H9 (cell line): ENCODE measurements at regions not wholly inside any gene's neighbourhood (a gene's known extent, or its start where the extent isn't known, plus 50 kb on each side); places are given as distances from the start of the nearest gene placed in this dataset.

ENCODE experiments used
- DNase-seq: peaks from one replicate; pipeline ENCODE4 v3.0.0-alpha.2; 2017
- H2AFZ ChIP-seq: one replicate; pipeline ENCODE4 v1.6.1; 2013; ENCODE audit warnings: mild to moderate bottlenecking, low read length, control low read depth, moderate library complexity
- H2AK5ac ChIP-seq: 2 replicates; pipeline ENCODE4 v1.6.1; 2013; ENCODE audit warnings: low read length, control low read depth, mixed read lengths; ENCODE audit not compliant: insufficient read length
- H2BK120ac ChIP-seq: one replicate; pipeline ENCODE4 v1.6.1; 2013; ENCODE audit warnings: low read depth, mild to moderate bottlenecking, low read length, control low read depth, inconsistent platforms; ENCODE audit not compliant: poor library complexity, severe bottlenecking
- H2BK12ac ChIP-seq: 2 replicates; pipeline ENCODE4 v1.6.1; 2013; ENCODE audit warnings: low read length, control low read depth, mixed read lengths, low read depth; ENCODE audit not compliant: insufficient read length
- H2BK15ac ChIP-seq: 2 replicates; pipeline ENCODE4 v1.6.1; 2013; ENCODE audit warnings: low read depth, low read length, control low read depth
- H2BK20ac ChIP-seq: one replicate; pipeline ENCODE4 v1.6.1; 2013; ENCODE audit warnings: low read depth, mild to moderate bottlenecking, low read length, control low read depth, inconsistent platforms; ENCODE audit not compliant: poor library complexity, severe bottlenecking
- H2BK5ac ChIP-seq: 2 replicates; pipeline ENCODE4 v1.6.1; 2013; ENCODE audit warnings: low read length, control low read depth, mixed read lengths; ENCODE audit not compliant: insufficient read length
- H3K14ac ChIP-seq: 2 replicates; pipeline ENCODE4 v1.6.1; 2013; ENCODE audit warnings: low read length, control low read depth; ENCODE audit not compliant: insufficient read depth
- H3K18ac ChIP-seq: 2 replicates; pipeline ENCODE4 v1.6.1; 2013; ENCODE audit warnings: low read depth, mild to moderate bottlenecking, mixed read lengths, low read length, control low read depth; ENCODE audit not compliant: insufficient read length
- H3K23ac ChIP-seq: 2 replicates; pipeline ENCODE4 v1.6.1; 2013; ENCODE audit warnings: low read length, control low read depth, mixed read lengths, low read depth; ENCODE audit not compliant: insufficient read length
- H3K23me2 ChIP-seq: 2 replicates; pipeline ENCODE4 v1.6.1; 2013; ENCODE audit warnings: low read depth, mild to moderate bottlenecking, mixed read lengths, low read length, control low read depth; ENCODE audit not compliant: insufficient read length, poor library complexity, severe bottlenecking
- H3K27ac ChIP-seq: 2 replicates; pipeline ENCODE4 v1.5.1; 2013; ENCODE audit warnings: low read length, control low read depth, mixed read lengths, low read depth; ENCODE audit not compliant: insufficient read length
- H3K27me3 ChIP-seq: 2 replicates; pipeline ENCODE4 v1.6.1; 2013; ENCODE audit warnings: low read length, control low read depth, inconsistent platforms; ENCODE audit not compliant: insufficient read depth
- H3K4ac ChIP-seq: 2 replicates; pipeline ENCODE4 v1.6.1; 2013; ENCODE audit warnings: low read depth, mild to moderate bottlenecking, control low read depth, inconsistent platforms, low read length, moderate library complexity
- H3K4me1 ChIP-seq: 2 replicates; pipeline ENCODE4 v1.6.1; 2013; ENCODE audit warnings: low read length, control low read depth, inconsistent platforms; ENCODE audit not compliant: insufficient read depth
- H3K4me2 ChIP-seq: 2 replicates; pipeline ENCODE4 v1.6.1; 2013; ENCODE audit warnings: low read length, control low read depth, mixed read lengths; ENCODE audit not compliant: insufficient read length, insufficient read depth
- H3K56ac ChIP-seq: 2 replicates; pipeline ENCODE4 v1.6.1; 2013; ENCODE audit warnings: low read depth, mild to moderate bottlenecking, mixed read lengths, low read length, control low read depth; ENCODE audit not compliant: insufficient read length
- H3K79me1 ChIP-seq: 2 replicates; pipeline ENCODE4 v1.6.1; 2013; ENCODE audit warnings: low read depth, mild to moderate bottlenecking, moderate library complexity, low read length, control low read depth, inconsistent platforms; ENCODE audit not compliant: insufficient read depth, poor library complexity, severe bottlenecking
- H3K79me2 ChIP-seq: 2 replicates; pipeline ENCODE4 v1.6.1; 2013; ENCODE audit warnings: low read length, control low read depth, inconsistent platforms; ENCODE audit not compliant: insufficient read depth
- H3K9ac ChIP-seq: 2 replicates; pipeline ENCODE4 v1.6.1; 2013; ENCODE audit warnings: low read length, control low read depth, mixed read lengths; ENCODE audit not compliant: insufficient read length; ENCODE audit errors: extremely low read depth
- H3K9me3 ChIP-seq: one replicate; pipeline ENCODE4 v1.6.1; 2013; ENCODE audit warnings: low read depth, low read length, inconsistent platforms; ENCODE audit not compliant: control insufficient read depth
- H3T11ph ChIP-seq: one replicate; pipeline ENCODE4 v1.6.1; 2013; ENCODE audit warnings: mild to moderate bottlenecking, low read length, control low read depth, inconsistent platforms
- H4K20me1 ChIP-seq: one replicate; pipeline ENCODE4 v1.6.1; 2013; ENCODE audit not compliant: control insufficient read depth, insufficient read length, insufficient read depth
- H4K5ac ChIP-seq: 2 replicates; pipeline ENCODE4 v1.6.1; 2013; ENCODE audit warnings: low read depth, mild to moderate bottlenecking, mixed read lengths, low read length, control low read depth; ENCODE audit not compliant: insufficient read length
- H4K8ac ChIP-seq: replicated peaks from 2 replicates; pipeline ENCODE4 v1.6.1; 2013; ENCODE audit warnings: low read length, control low read depth, mixed read lengths, low read depth; ENCODE audit not compliant: insufficient read length
- H4K91ac ChIP-seq: 2 replicates; pipeline ENCODE4 v1.6.1; 2013; ENCODE audit warnings: low read depth, mild to moderate bottlenecking, moderate library complexity, mixed read lengths, low read length, control low read depth; ENCODE audit not compliant: insufficient read length
- H3K27ac Mint-ChIP-seq, 3 experiments: 2 replicates in 2 of 3; 3 replicates in 1 of 3; pipeline ENCODE4 v1.8.0; 2020 to 2021; ENCODE audit warnings: mixed read lengths in 3 of 3, mild to moderate bottlenecking in 1 of 3, moderate library complexity in 1 of 3
- H3K27me3 Mint-ChIP-seq: 2 replicates; pipeline ENCODE4 v1.8.0; 2021; ENCODE audit warnings: low read depth, mild to moderate bottlenecking, moderate library complexity, mixed read lengths
- H3K36me3 Mint-ChIP-seq, 3 experiments: 2 replicates in 2 of 3; 3 replicates in 1 of 3; pipeline ENCODE4 v1.8.0; 2020 to 2021; ENCODE audit warnings: low read depth in 3 of 3, mixed read lengths in 3 of 3; ENCODE audit not compliant: insufficient read depth in 1 of 3
- H3K4me1 Mint-ChIP-seq, 2 experiments: 2 replicates each; pipeline ENCODE4 v1.8.0; 2020; ENCODE audit warnings: mixed read lengths in 2 of 2
- H3K4me3 Mint-ChIP-seq, 2 experiments: 2 replicates in 1 of 2; 3 replicates in 1 of 2; pipeline ENCODE4 v1.8.0; 2020 to 2021; ENCODE audit warnings: mild to moderate bottlenecking in 2 of 2, mixed read lengths in 2 of 2, moderate library complexity in 1 of 2
- H3K9me3 Mint-ChIP-seq, 2 experiments: 2 replicates in 1 of 2; 3 replicates in 1 of 2; pipeline ENCODE4 v1.8.0; 2020; ENCODE audit warnings: mild to moderate bottlenecking in 2 of 2, mixed read lengths in 2 of 2, moderate library complexity in 1 of 2
- CTCF ChIP-seq: fragments of 200-600 bp; sonication (generic); conservative IDR thresholded peaks from 3 replicates; pipeline ENCODE4 v1.8.0; 2021; ENCODE audit warnings: antibody characterized with exemption, mild to moderate bottlenecking
- WGBS: extraction: QIAGEN DNeasy Blood & Tissue Kit; methylation state at CpG from one replicate; pipeline ENCODE4 v1.1.7; 2013; ENCODE audit warnings: missing lambda C conversion rate, low lambda C conversion rate, mixed read lengths; ENCODE audit not compliant: insufficient read length; ENCODE audit errors: extremely low coverage; 5-methylcytosine and 5-hydroxymethylcytosine counted together

- H4K5ac ChIP-seq, result no peak overlapping the region
- H3K4me3 Mint-ChIP-seq, result no peak overlapping the region
- H3K9me3 Mint-ChIP-seq, result peaks cover 0 to 3% of the 10 kb centered on the region in 2 experiments; a peak in 2 of 5 replicates
- H3K4ac ChIP-seq, result no peak overlapping the region
- no peak overlapping the region for H2BK15ac ChIP-seq
- H3K79me2 ChIP-seq, result no peaks in the 10 kb centered on the region
- no peak overlapping the region for H3T11ph ChIP-seq
- no peak overlapping the region for H3K27ac ChIP-seq
- H2AK5ac ChIP-seq, result no peak overlapping the region
- H4K20me1 ChIP-seq, result no peaks in the 10 kb centered on the region
- H3K23me2 ChIP-seq, result no peaks in the 10 kb centered on the region
- TF ChIP-seq CTCF, result no peak
- no peak overlapping the region for H2AFZ ChIP-seq
- H3K9me3 ChIP-seq, result no peaks in the 10 kb centered on the region
- H3K27me3 ChIP-seq, result no peaks in the 10 kb centered on the region
- H3K4me1 ChIP-seq, result no peaks in the 10 kb centered on the region
- no peaks in the 10 kb centered on the region; a peak in 1 of 7 replicates for H3K36me3 Mint-ChIP-seq
- H4K8ac ChIP-seq, result no peak overlapping the region
- no peak overlapping the region for H2BK120ac ChIP-seq
- H3K27me3 Mint-ChIP-seq, result peaks cover 8% of the 10 kb centered on the region
- no peak overlapping the region for H3K14ac ChIP-seq
- no peak overlapping the region for H2BK5ac ChIP-seq
- H3K9ac ChIP-seq, result no peak overlapping the region
- no peak overlapping the region for H3K18ac ChIP-seq
- no peak overlapping the region for H3K4me2 ChIP-seq
- H3K56ac ChIP-seq, result no peak overlapping the region
- no peak overlapping the region for H4K91ac ChIP-seq
- no peak overlapping the region for H2BK12ac ChIP-seq
- H3K4me1 Mint-ChIP-seq, result no peaks in the 10 kb centered on the region
- H3K79me1 ChIP-seq, result no peaks in the 10 kb centered on the region
- H3K23ac ChIP-seq, result no peak overlapping the region
- H3K27ac Mint-ChIP-seq, result no peak overlapping the region
- no CpG with 5 or more reads among the region's 1 CpG for WGBS
- no peak overlapping the region for H2BK20ac ChIP-seq
- no peak for DNase-seq
Observed at GRCh38 chr6:11346516-11346915, 114.0 kb upstream of the NEDD9 start.
